H54 (cell line): ENCODE measurements at regions not wholly inside any gene's neighbourhood (a gene's known extent, or its start where the extent isn't known, plus 50 kb on each side); places are given as distances from the start of the nearest gene placed in this dataset.
A peak's percentile ranks its signal among the peaks of the same experiment; 100 is the strongest.

Source experiments
- DNase-seq: peaks from one replicate; pipeline ENCODE4 v3.0.0; 2011; ENCODE audit warnings: low spot score, mixed read lengths; ENCODE audit not compliant: insufficient read length
- FAIRE-seq: peaks from 3 replicates; lab custom pipeline; 2011; peaks lifted over from hg19 to GRCh38; lab: Jason Lieb, UNC
- POLR2A ChIP-seq: IDR thresholded peaks from 2 replicates; pipeline ENCODE4 v1.6.1; 2011; ENCODE audit warnings: low read depth, mild to moderate bottlenecking, low read length

DNA sequence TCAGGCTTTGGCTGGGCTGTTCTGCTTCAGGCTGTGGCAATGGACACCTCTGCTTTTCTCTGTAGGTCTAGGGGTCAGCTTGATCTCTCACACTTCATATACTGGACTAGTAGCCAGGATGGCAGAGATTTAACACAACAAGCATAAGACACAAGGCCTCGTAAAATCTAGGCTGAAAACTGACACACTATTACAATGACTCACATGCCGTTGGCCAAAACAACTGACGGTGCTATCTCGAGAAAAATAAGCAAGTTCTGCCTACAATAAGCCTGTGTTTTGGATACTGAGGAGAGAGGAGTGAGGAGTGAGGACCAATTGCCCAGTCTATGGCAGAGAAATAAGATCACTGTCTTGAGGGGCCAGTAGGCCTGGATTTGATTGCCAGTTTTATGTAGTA, 840.7 kb upstream of the ADAMTS5 start:
- FAIRE-seq (peak; percentile 86), DNase-seq (no peak)
- TF ChIP-seq POLR2A, result no peak

GRCh38 chr21:27806281-27806680, 839.4 kb upstream of the ADAMTS5 start:
- no peak for FAIRE-seq
- TF ChIP-seq POLR2A, result no peak
- DNase-seq, result no peak

DNA sequence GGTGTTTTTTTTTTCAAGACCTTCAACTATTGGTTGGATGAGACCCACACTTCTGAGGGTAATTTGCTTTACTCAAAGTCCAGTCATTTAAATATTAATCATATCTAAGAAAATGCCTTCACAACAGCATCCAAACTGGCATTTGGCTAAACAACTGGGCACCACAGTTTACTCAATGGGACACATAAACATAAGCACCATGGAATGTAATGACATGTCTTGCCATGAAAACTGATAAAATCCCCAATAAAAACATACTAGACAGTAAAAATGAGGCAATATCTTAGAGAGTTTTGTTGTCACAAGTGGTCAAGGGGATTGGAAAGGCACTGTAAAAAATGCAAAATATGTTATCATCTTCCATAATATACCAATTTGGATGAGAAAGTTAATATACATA, 838.8 kb upstream of the ADAMTS5 start:
- no peak for DNase-seq
- FAIRE-seq, result no peak
- TF ChIP-seq POLR2A, result no peak

DNA sequence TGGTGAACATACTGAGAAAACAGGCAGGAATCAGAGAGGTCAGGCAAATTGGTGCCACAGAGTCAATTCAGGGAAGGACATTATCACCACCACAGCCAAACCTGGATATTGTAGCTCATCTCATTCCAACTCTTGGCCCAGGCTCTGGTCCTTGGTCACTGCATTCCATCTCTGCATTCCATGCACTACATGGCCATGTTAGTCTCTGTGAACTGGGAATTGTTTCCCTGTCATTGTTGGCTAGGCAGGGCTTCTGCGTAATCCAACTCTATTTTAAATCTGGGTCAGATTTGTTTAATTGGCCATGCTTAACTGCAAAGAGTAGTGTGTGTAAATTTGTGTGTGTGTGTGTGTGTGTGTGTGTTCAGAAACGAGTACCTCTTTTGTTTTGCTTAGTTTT, 837.6 kb upstream of the ADAMTS5 start:
- DNase-seq, result no peak
- TF ChIP-seq POLR2A, result no peak
- FAIRE-seq, result no peak

GRCh38 chr21:27803571-27803970, 836.7 kb upstream of the ADAMTS5 start:
- DNase-seq (no peak), FAIRE-seq (no peak)
- TF ChIP-seq POLR2A, result no peak

DNA sequence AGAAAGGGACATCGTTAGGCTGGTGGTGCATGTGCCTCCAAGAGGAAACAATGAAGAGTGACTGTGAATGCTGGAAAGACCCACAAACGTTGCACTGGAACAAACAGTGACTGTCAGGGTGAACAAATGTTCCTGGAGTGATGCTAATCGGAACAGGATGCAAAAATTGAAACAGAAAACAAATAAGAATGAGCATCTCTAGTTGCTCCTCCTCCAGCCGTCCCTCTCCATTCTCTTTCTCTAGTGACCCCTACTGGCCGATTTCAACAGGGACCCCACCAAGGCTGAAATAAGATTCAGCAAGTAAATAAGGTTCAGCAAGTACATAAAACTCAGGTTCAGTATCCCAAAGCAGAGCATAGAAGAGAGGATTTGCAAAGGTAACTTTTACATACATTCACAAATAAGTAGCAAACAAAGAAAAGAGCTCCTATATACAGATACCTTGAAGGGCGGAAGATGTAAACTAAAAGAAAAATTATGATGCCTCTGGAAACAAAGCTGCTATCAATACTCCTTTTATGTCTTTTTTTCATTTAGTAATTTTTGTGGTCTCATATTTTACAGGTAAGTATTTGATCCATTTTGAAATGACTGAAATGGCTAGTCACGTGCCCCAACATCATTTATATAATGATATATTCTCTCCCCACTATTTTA, 836.1 kb upstream of the ADAMTS5 start:
- FAIRE-seq (no peak), DNase-seq (peak; percentile 17)
- TF ChIP-seq POLR2A, result no peak

- TF ChIP-seq POLR2A, result no peak
- DNase-seq (no peak), FAIRE-seq (no peak)
Measured at GRCh38 chr21:27799861-27800260, 833.0 kb upstream of the ADAMTS5 start.

DNA sequence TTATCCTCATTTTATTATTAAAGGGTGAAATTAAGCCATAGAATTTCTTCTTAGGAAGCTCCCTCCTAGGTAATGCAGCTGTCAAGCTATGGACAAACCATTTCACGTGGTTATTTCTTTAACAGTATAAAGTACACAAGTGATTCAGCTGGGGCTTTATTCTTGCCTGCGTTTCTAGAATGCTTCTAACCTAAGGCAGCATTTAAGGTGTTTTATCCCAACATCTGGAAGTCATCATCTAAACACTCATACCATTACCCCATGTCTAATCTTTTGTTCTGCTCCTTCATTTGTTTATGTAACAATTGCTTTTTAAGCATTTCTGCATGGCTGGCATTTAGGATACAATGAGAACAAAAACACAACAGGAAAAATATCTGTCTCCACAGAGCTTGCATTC, 829.2 kb upstream of the ADAMTS5 start:
- no peak for DNase-seq
- no peak for FAIRE-seq
- TF ChIP-seq POLR2A, result no peak

DNA sequence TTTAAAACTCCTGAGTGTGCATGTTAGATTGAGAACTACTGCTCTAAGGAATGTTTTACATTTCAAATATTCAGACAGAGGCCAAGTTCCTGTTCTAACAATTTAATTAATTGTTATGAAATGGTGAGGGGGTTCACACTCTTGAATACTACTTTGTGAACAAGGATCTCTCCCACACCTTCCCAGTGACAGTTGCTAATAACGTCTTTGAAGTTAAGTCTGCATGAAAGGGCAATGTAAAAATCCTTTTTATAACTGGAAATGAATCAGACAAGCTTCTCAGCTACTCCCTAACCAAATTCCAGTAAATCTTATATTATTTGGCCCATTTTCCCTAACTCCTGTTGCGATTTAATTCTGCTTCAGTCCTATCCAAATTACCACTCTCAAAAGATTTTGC, 828.5 kb upstream of the ADAMTS5 start:
- DNase-seq, result no peak
- FAIRE-seq, result no peak
- TF ChIP-seq POLR2A, result no peak

GRCh38 chr21:27793901-27794300, 827.0 kb upstream of the ADAMTS5 start:
- DNase-seq, result no peak
- FAIRE-seq, result no peak

GRCh38 chr21:27787046-27787445, 820.2 kb upstream of the ADAMTS5 start:
- FAIRE-seq, result peak; percentile 15
- no peak for DNase-seq
- no peak for TF ChIP-seq POLR2A

More at GRCh38 chr21:27793901-27794300, 827.0 kb upstream of the ADAMTS5 start:
- TF ChIP-seq POLR2A, result no peak

DNA sequence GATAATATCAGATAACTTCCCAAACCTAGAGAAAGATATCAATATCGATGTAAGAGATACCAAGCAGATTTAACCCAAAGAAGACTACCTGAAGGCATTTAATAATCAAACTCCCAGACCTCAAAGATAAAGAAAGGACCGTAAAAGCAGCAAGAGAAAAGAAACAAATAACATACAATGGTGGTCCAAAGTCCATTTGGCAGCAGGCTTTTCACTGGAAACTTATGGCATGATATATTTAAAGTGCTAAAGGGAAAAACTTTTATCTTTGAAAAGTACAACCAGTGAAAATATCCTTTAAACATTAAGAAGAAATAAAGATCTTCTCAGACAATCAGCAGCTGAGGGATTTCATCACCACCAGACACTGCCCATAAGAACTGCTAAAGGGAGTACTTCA, 812.7 kb upstream of the ADAMTS5 start:
- FAIRE-seq (no peak), DNase-seq (no peak)
- no peak for TF ChIP-seq POLR2A

DNA sequence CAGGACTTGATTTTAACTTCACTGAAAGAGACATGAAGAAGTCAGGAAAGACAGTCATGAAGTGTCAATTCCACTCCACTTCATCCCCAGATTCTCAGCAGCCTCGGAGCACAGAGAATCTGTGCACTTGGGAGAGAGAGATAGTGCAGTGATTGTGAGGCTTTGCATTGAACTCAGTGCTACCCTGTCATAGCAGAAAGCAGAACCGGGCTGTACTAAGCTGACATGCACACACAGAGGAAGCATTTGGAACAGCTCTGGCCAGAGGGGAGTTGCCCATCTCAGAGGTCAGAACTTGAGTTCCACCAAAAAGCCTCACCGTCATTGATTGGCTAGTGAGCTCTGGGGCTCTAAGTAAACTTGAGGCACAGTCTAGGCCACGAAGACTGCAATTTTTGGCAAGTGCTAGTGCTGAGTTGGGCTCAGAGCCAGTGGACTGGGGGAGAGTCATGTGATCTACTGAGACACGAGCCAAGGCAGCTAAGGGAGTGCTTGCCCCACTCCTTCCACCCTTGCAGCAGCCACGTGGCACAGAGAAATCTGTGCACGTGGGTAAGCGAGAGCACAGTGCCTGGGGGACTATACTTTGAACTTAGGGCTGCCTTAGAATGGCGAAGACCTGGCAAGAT, 810.2 kb upstream of the ADAMTS5 start:
- no peak for FAIRE-seq

DNA sequence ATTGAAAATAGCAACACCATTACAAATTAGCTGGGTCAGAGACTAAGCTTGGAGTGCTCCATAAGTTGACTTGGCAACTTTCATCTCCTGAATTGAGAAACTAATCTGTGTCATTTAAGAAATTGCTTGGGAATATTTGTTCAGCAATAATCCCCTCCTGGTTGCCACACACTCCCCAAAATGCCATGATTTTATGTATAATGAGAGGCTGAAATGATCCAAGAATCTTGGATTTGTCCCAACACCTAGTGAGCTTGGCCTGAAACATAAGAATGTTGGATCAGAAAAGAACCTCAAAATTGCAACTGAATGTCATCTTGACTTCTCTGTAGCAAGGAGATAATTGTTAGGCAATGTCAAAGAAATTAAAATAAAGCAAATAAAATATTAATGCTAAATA, 805.9 kb upstream of the ADAMTS5 start:
- FAIRE-seq, result no peak
- no peak for TF ChIP-seq POLR2A
- DNase-seq, result no peak

More for the DNA sequence above, 810.2 kb upstream of the ADAMTS5 start:
- DNase-seq, result no peak
- TF ChIP-seq POLR2A, result no peak

- no peak for TF ChIP-seq POLR2A
- DNase-seq, result no peak
Measured at GRCh38 chr21:27771938-27772483, 805.1 kb upstream of the ADAMTS5 start.

More at GRCh38 chr21:27771938-27772483, 805.1 kb upstream of the ADAMTS5 start:
- FAIRE-seq, result no peak
